Adrenal gland (tissue), 9 donors: ENCODE measurements at regions not wholly inside any gene's neighbourhood (a gene's known extent, or its start where the extent isn't known, plus 50 kb on each side); places are given as distances from the start of the nearest gene placed in this dataset.

Source experiments
- DNase-seq, 7 donors: peaks; one replicate each; pipeline ENCODE4 v3.0.0-alpha.2; 2019 to 2020
- H3K27ac ChIP-seq, 5 donors: fragments of 200-600 bp; sonication (generic) in 4 of 5; 1 replicate in 3 of 5; 2 replicates in 2 of 5; pipeline versions ENCODE4 v1.5.1 to v1.8.0; 2016 to 2020; ENCODE audit warnings: mild to moderate bottlenecking in 1 of 5
- H3K27me3 ChIP-seq: fragments of 200-600 bp; 2 replicates; pipeline ENCODE4 v1.8.0; 2021
- H3K36me3 ChIP-seq, 2 donors: fragments of 200-600 bp; replicated peaks in 1 of 2; 1 replicate in 1 of 2; 2 replicates in 1 of 2; pipeline versions ENCODE4 v1.5.1 to v1.8.0; 2018 to 2022
- H3K4me1 ChIP-seq, 2 donors: fragments of 200-600 bp; replicated peaks in 1 of 2; 1 replicate in 1 of 2; 2 replicates in 1 of 2; pipeline versions ENCODE4 v1.5.1 to v1.8.0; 2018 to 2021
- H3K4me3 ChIP-seq, 4 donors: fragments of 200-600 bp; sonication (generic) in 3 of 4; one replicate each; pipeline ENCODE4 v1.5.1; 2016 to 2018
- H3K9me3 ChIP-seq, 3 donors: fragments of 200-600 bp; sonication (generic) in 1 of 3; replicated peaks in 1 of 3; 1 replicate in 2 of 3; 2 replicates in 1 of 3; pipeline versions ENCODE4 v1.5.1 to v1.8.0; 2016 to 2021
- CTCF ChIP-seq, 6 experiments: fragments of 450-650 bp in 4 of 6; fragments of 200-600 bp in 2 of 6; sonication (generic) in 1 of 6; IDR thresholded peaks; 1 replicate in 5 of 6; 2 replicates in 1 of 6; pipeline versions ENCODE4 v1.5.1 to v1.8.0; 2016 to 2021; ENCODE audit warnings: antibody characterized with exemption in 6 of 6, mild to moderate bottlenecking in 2 of 6, moderate library complexity in 1 of 6
- POLR2A ChIP-seq, 2 donors: fragments of 450-650 bp; IDR thresholded peaks; one replicate each; pipeline ENCODE4 v1.6.1; 2017; ENCODE audit warnings: antibody characterized with exemption in 2 of 2, mild to moderate bottlenecking in 2 of 2, moderate library complexity in 1 of 2
- WGBS, 4 donors: extraction: QIAGEN DNeasy Blood & Tissue Kit in 2 of 4; methylation state at CpG; one replicate each; pipeline versions ENCODE4 v1.1.5 to v1.1.7; 2013 to 2017; 5-methylcytosine and 5-hydroxymethylcytosine counted together
- intact Hi-C, 2 donors: fragments of 100-400 bp; cut with DNase I; formaldehyde crosslinking; loops; one replicate each; pipeline versions ENCODE4 v1.14.1 to v1.15.0; 2022 to 2023
- donor health status: healthy with polysubstance abuse.
- donor health status: Bipolar disorder and iron deficiency.
- donor health status: DM: yes; HTN: yes; CAD: no.
- donor health status: DM: no; HTN: no; CAD: no.
- donor health status: DM: no; HTN: no; CAD: no.

GRCh38 chr18:47485221-47485797 is 233.8 kb upstream of the SKOR2 start:
- Histone ChIP-seq H3K9me3 (no peaks in the 10 kb centered on the region), H3K4me3 (no peak overlapping the region)
- 52 to 71% (median 58%) methylated on average over 4 to 5 of the region's 5 CpGs for WGBS, 4 donors

GRCh38 chr18:47484068-47484467 is 232.6 kb upstream of the SKOR2 start:
- no peak overlapping the region for H3K4me3 ChIP-seq
- intact Hi-C loops = no loop called here
- 49 to 62% (median 56%) methylated on average over 2 of the region's 2 CpGs for WGBS, 4 donors
- no peaks in the 10 kb centered on the region for H3K4me1 ChIP-seq
- peaks cover 9% of the 10 kb centered on the region for H3K27me3 ChIP-seq
- no peaks in the 10 kb centered on the region for H3K9me3 ChIP-seq
- TF ChIP-seq CTCF (IDR thresholded peaks at IDR 0.05) (no peak), POLR2A (IDR thresholded peaks at IDR 0.05) (no peak)
- H3K27ac ChIP-seq = no peak overlapping the region
- no peak for DNase-seq
- no peaks in the 10 kb centered on the region for H3K36me3 ChIP-seq

More at GRCh38 chr18:47485221-47485797, 233.8 kb upstream of the SKOR2 start:
- intact Hi-C loops = no loop called here
- no peak overlapping the region for H3K27ac ChIP-seq
- TF ChIP-seq POLR2A (IDR thresholded peaks at IDR 0.05) (no peak), CTCF (IDR thresholded peaks at IDR 0.05) (no peak)
- peaks cover 9% of the 10 kb centered on the region for H3K27me3 ChIP-seq
- DNase-seq = no peak
- no peaks in the 10 kb centered on the region for H3K36me3 ChIP-seq
- H3K4me1 ChIP-seq = no peaks in the 10 kb centered on the region

GRCh38 chr18:47480166-47480565 is 228.7 kb upstream of the SKOR2 start:
- H3K4me3 ChIP-seq = no peak overlapping the region
- H3K27me3 ChIP-seq = peaks cover 7% of the 10 kb centered on the region
- no peak overlapping the region for H3K27ac ChIP-seq
- intact Hi-C loops = no loop called here
- H3K4me1 ChIP-seq = no peaks in the 10 kb centered on the region
- H3K36me3 ChIP-seq = no peaks in the 10 kb centered on the region
- WGBS, 4 donors = 72 to 83% (median 77%) methylated on average over 3 to 4 of the region's 4 CpGs
- H3K9me3 ChIP-seq = no peaks in the 10 kb centered on the region
- no peak for TF ChIP-seq CTCF (IDR thresholded peaks at IDR 0.05)
- no peak for TF ChIP-seq POLR2A (IDR thresholded peaks at IDR 0.05)
- no peak for DNase-seq

GRCh38 chr18:47471784-47472183 is 220.3 kb upstream of the SKOR2 start:
- no peak for DNase-seq
- Histone ChIP-seq H3K27me3 (no peaks in the 10 kb centered on the region), H3K4me1 (no peaks in the 10 kb centered on the region), H3K27ac (no peak overlapping the region), H3K9me3 (no peaks in the 10 kb centered on the region), H3K4me3 (no peak overlapping the region), H3K36me3 (no peaks in the 10 kb centered on the region)
- TF ChIP-seq CTCF (IDR thresholded peaks at IDR 0.05) = no peak
- no peak for TF ChIP-seq POLR2A (IDR thresholded peaks at IDR 0.05)
- intact Hi-C loops = loop anchor here in 1 of 2 donors (10.0 kb wide), 1 partner anchor 883 kb away; no protein-coding TSS in a partner anchor
- 63 to 76% (median 69%) methylated on average over 2 of the region's 2 CpGs for WGBS, 4 donors
